Transverse colon (tissue), 4 donors: ENCODE measurements at regions not wholly inside any gene's neighbourhood (a gene's known extent, or its start where the extent isn't known, plus 50 kb on each side); places are given as distances from the start of the nearest gene placed in this dataset.

Experiments used
- DNase-seq: peaks from one replicate; pipeline ENCODE4 v3.0.0-alpha.2; 2019
- H3K27ac ChIP-seq, 4 donors: fragments of 200-600 bp; sonication (generic); 2 replicates each; pipeline ENCODE4 v1.5.1; 2016 to 2018; ENCODE audit warnings: inconsistent platforms in 4 of 4
- H3K27me3 ChIP-seq: fragments of 200-600 bp; sonication (generic); 2 replicates; pipeline ENCODE4 v1.5.1; 2017; ENCODE audit warnings: inconsistent platforms
- H3K36me3 ChIP-seq, 4 donors: fragments of 200-600 bp; sonication (generic); 2 replicates each; pipeline ENCODE4 v1.5.1; 2017 to 2019; ENCODE audit warnings: inconsistent platforms in 4 of 4
- H3K4me1 ChIP-seq, 4 donors: fragments of 200-600 bp; sonication (generic); 2 replicates each; pipeline ENCODE4 v1.5.1; 2017 to 2020; ENCODE audit warnings: inconsistent platforms in 4 of 4
- H3K4me3 ChIP-seq, 4 donors: fragments of 200-600 bp; sonication (generic); 1 replicate in 1 of 4; 2 replicates in 3 of 4; pipeline versions ENCODE4 v1.5.1 to v1.6.1; 2017 to 2019; ENCODE audit warnings: inconsistent platforms in 4 of 4
- H3K9me3 ChIP-seq, 2 donors: fragments of 200-600 bp; sonication (generic); 2 replicates each; pipeline ENCODE4 v1.5.1; 2017 to 2019; ENCODE audit warnings: inconsistent platforms in 2 of 2
- EP300 ChIP-seq: sonication (generic); formaldehyde crosslinking; IDR thresholded peaks from one replicate; pipeline ENCODE4 v1.6.1; 2017; ENCODE audit warnings: antibody characterized with exemption, low read depth
- POLR2A ChIP-seq: fragments of 450-650 bp; IDR thresholded peaks from one replicate; pipeline ENCODE4 v1.6.1; 2016; ENCODE audit warnings: antibody characterized with exemption, mild to moderate bottlenecking, moderate library complexity
- POLR2AphosphoS5 ChIP-seq, 3 donors: sonication (generic); formaldehyde crosslinking; IDR thresholded peaks; one replicate each; pipeline ENCODE4 v1.6.1; 2016; ENCODE audit warnings: antibody characterized with exemption in 3 of 3
- WGBS, 2 donors: methylation state at CpG; one replicate each; pipeline ENCODE4 v1.1.5; 2018; ENCODE audit warnings: low coverage in 1 of 2; 5-methylcytosine and 5-hydroxymethylcytosine counted together
- in situ Hi-C, 4 donors: fragments of 200-750 bp; cut with MboI; loops; one replicate each; pipeline versions ENCODE4 v1.15.0 to v1.15.1; 2017; ENCODE audit warnings: low sequenced_read_pairs in 3 of 4, low pct_ligation_motif_present in 1 of 4, low pct_unique_long_range_greater_than_20kb in 1 of 4
- intact Hi-C: fragments of 100-400 bp; cut with DNase I; formaldehyde crosslinking; loops from one replicate; pipeline ENCODE4 v1.15.1; 2023; ENCODE audit warnings: low total_unique reads
- TF ChIP-seq, protein P1 (sequence below), 5 experiments: fragments of 200-600 bp in 3 of 5; fragments of 450-650 bp in 2 of 5; sonication (generic) in 3 of 5; IDR thresholded peaks; 1 replicate in 2 of 5; 2 replicates in 3 of 5; pipeline ENCODE4 v1.5.1; 2016 to 2017; ENCODE audit warnings: antibody characterized with exemption in 5 of 5, inconsistent platforms in 3 of 5, mild to moderate bottlenecking in 2 of 5, moderate library complexity in 1 of 5

DNA sequence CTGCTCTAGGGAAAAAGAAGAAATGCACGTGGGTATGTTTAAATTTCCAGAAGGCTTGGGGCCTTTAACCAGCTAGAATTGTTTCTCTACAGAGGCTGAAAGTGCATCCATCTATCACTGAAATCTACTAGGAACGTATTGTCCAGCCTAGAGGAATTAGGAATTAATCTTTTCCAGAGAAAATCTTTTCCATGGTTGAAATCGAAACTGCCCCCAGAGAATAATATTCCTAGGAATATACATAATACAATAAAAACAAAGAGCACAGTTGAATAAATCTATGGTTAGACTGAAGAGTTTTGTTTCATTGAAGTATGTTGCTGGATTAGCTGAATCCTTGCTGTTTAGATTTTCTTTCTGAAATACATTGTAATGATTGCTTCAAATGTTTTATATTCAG, 378.5 kb downstream of the PLK2 start:
- no peaks in the 10 kb centered on the region for H3K27me3 ChIP-seq
- H3K27ac ChIP-seq, result no peak overlapping the region
- 64 to 66% methylated on average over 3 of the region's 3 CpGs for WGBS, 2 donors
- intact Hi-C loops, result no loop called here
- H3K36me3 ChIP-seq, result no peaks in the 10 kb centered on the region
- no peak overlapping the region for H3K4me3 ChIP-seq
- DNase-seq, result no peak
- H3K9me3 ChIP-seq, result no peaks in the 10 kb centered on the region
- no peak for TF ChIP-seq EP300
- TF ChIP-seq, protein P1, sequence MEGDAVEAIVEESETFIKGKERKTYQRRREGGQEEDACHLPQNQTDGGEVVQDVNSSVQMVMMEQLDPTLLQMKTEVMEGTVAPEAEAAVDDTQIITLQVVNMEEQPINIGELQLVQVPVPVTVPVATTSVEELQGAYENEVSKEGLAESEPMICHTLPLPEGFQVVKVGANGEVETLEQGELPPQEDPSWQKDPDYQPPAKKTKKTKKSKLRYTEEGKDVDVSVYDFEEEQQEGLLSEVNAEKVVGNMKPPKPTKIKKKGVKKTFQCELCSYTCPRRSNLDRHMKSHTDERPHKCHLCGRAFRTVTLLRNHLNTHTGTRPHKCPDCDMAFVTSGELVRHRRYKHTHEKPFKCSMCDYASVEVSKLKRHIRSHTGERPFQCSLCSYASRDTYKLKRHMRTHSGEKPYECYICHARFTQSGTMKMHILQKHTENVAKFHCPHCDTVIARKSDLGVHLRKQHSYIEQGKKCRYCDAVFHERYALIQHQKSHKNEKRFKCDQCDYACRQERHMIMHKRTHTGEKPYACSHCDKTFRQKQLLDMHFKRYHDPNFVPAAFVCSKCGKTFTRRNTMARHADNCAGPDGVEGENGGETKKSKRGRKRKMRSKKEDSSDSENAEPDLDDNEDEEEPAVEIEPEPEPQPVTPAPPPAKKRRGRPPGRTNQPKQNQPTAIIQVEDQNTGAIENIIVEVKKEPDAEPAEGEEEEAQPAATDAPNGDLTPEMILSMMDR (IDR thresholded peaks at IDR 0.05), result no peak
- TF ChIP-seq POLR2A, result no peak
- no peaks in the 10 kb centered on the region for H3K4me1 ChIP-seq
- in situ Hi-C loops, result no loop called here

DNA sequence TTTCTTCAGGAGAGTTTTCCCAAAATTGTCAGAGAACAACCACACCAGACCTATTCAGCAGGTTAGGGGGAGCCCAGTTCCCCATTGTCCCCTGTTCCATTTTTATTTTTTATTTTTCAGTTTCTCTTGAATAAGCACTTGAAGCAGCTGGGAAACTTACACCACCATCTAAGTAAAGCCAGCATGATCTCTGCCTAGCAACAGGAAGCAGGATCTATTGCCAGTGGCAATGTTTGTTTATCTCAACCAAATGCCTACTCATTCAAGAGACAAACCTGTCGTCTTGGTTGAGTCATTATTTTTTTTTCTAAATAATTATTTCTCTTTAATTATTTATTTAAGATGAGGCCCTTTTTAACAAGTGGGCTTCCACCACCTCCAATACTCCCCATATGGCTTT, 379.3 kb downstream of the PLK2 start:
- no peak overlapping the region for H3K27ac ChIP-seq
- H3K4me3 ChIP-seq, result no peak overlapping the region
- DNase-seq, result no peak
- 0 to 29% methylated on average over 1 of the region's 1 CpG for WGBS, 2 donors
- H3K36me3 ChIP-seq, result no peaks in the 10 kb centered on the region
- no peaks in the 10 kb centered on the region for H3K9me3 ChIP-seq
- TF ChIP-seq POLR2AphosphoS5 (IDR thresholded peaks at IDR 0.05) (no peak), EP300 (no peak)
- TF ChIP-seq, protein P1 (IDR thresholded peaks at IDR 0.05), result no peak
- intact Hi-C loops (no loop called here), in situ Hi-C loops (no loop called here)
- no peaks in the 10 kb centered on the region for H3K27me3 ChIP-seq
- no peaks in the 10 kb centered on the region for H3K4me1 ChIP-seq

DNA sequence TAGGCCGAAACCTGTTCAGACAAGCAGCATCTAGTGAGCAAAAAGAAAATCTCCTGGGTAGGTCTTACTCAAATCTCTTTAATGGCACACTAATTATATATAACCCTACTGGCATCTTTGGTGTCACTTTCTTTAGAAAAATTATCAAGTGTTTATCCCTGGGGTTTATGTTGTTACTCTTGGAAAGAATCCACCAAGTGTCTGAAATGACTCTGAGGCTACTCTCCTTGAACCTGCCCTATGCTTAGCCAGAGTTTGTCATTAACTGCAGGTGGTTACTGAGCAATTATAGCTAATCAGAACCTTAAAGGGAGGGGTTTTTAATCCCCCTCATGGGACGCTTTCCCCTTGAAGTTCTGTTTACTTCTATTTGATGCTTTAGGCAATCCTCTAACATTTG, 381.9 kb downstream of the PLK2 start:
- in situ Hi-C loops (no loop called here), intact Hi-C loops (no loop called here)
- Histone ChIP-seq H3K27me3 (no peaks in the 10 kb centered on the region), H3K36me3 (no peaks in the 10 kb centered on the region), H3K27ac (no peak overlapping the region), H3K4me3 (no peak overlapping the region), H3K9me3 (no peaks in the 10 kb centered on the region), H3K4me1 (peaks cover 0 to 21% (median 4%) of the 10 kb centered on the region in 4 donors)
- 80 to 84% methylated on average over 2 of the region's 2 CpGs for WGBS, 2 donors
- DNase-seq, result no peak
- TF ChIP-seq POLR2AphosphoS5 (IDR thresholded peaks at IDR 0.05) (no peak), EP300 (no peak), POLR2A (no peak)
- TF ChIP-seq, protein P1 (IDR thresholded peaks at IDR 0.05), result no peak

DNA sequence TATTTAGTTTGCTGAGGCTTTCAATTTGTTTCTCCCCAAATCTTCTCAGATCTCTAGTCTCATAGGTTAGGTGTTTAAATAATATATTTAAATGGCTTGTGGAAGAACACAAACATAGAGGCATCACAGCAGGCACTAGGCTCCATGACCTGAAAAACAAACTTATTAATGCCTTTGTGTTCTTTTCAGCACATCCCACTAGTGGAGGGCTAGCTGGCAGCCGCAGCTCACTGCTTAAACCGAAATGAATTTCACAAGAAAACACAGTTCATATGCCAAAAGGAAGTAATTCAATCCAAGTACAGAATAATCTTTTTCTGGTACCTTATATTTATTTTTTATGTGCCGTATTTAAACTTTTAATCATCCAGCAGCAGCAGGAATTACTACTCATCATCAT, 382.5 kb downstream of the PLK2 start:
- in situ Hi-C loops, result no loop called here
- H3K9me3 ChIP-seq, result no peaks in the 10 kb centered on the region
- peaks cover 0 to 27% (median 4%) of the 10 kb centered on the region in 4 donors for H3K4me1 ChIP-seq
- 78 to 94% methylated on average over 3 of the region's 3 CpGs for WGBS, 2 donors
- TF ChIP-seq, protein P1 (IDR thresholded peaks at IDR 0.05), result no peak
- no peak for TF ChIP-seq POLR2AphosphoS5 (IDR thresholded peaks at IDR 0.05)
- TF ChIP-seq POLR2A, result no peak
- no peak for TF ChIP-seq EP300
- intact Hi-C loops, result no loop called here
- DNase-seq, result no peak
- no peaks in the 10 kb centered on the region for H3K27me3 ChIP-seq
- H3K36me3 ChIP-seq, result no peaks in the 10 kb centered on the region
- H3K4me3 ChIP-seq, result no peak overlapping the region
- no peak overlapping the region for H3K27ac ChIP-seq
